Kidney epithelial cell (primary cell): ENCODE measurements at regions not wholly inside any gene's neighbourhood (a gene's known extent, or its start where the extent isn't known, plus 50 kb on each side); places are given as distances from the start of the nearest gene placed in this dataset.
"Not testable (repeated sequence)": the region's sequence is repeated elsewhere in the genome, so short reads cannot be mapped to it uniquely, and the experiment has no call there.

Source experiments
- DNase-seq: peaks from one replicate; pipeline ENCODE4 v3.0.0-alpha.2; 2010; ENCODE audit warnings: low read depth
- H3K27me3 ChIP-seq: 2 replicates; pipeline ENCODE4 v1.6.0; 2011; ENCODE audit warnings: low read length; ENCODE audit not compliant: control insufficient read depth, insufficient read depth
- H3K36me3 ChIP-seq: 2 replicates; pipeline ENCODE4 v1.5.1; 2011; ENCODE audit warnings: low read length; ENCODE audit not compliant: control insufficient read depth, insufficient read depth
- H3K4me3 ChIP-seq: 2 replicates; pipeline ENCODE4 v1.5.1; 2011; ENCODE audit warnings: low read depth, mild to moderate bottlenecking, control low read depth, low read length
- CTCF ChIP-seq: IDR thresholded peaks from 2 replicates; pipeline ENCODE4 v1.5.1; 2011; ENCODE audit warnings: mild to moderate bottlenecking, moderate library complexity, low read length, control low read depth, inconsistent platforms; ENCODE audit not compliant: insufficient read depth, poor library complexity, severe bottlenecking

- H3K36me3 ChIP-seq, result no peaks in the 10 kb centered on the region
- no peak overlapping the region for H3K4me3 ChIP-seq
- DNase-seq, result no peak
- no peaks in the 10 kb centered on the region for H3K27me3 ChIP-seq
- no peak for TF ChIP-seq CTCF
These were observed 241.4 kb downstream of the HINT1 start for GRCh38 chr5:130923543-130924124.

- DNase-seq, result no peak
- Histone ChIP-seq H3K27me3 (no peaks in the 10 kb centered on the region), H3K36me3 (no peaks in the 10 kb centered on the region), H3K4me3 (no peak overlapping the region)
- no peak for TF ChIP-seq CTCF
These were observed 253.0 kb downstream of the HINT1 start for GRCh38 chr5:130912088-130912487.

DNA sequence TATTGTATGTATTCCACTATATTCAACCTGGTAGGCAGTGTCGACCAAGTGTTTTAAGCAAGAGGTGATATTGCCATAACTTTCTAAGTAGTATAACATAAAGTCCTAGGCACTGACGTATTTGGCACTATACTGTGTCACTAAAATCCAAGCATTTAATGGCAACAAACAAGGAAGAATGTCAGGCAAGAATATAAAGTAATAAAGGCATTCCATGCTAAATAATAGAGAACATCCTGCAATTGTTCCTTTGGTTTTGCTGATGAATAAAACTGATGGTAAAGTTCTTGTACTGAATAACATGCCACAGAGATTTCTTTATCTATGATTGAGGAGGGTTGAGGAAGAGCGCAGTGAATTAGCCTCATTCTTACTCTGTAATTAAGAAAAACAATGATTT lies 256.9 kb downstream of the HINT1 start:
- Histone ChIP-seq H3K4me3 (no peak overlapping the region), H3K36me3 (no peaks in the 10 kb centered on the region), H3K27me3 (no peaks in the 10 kb centered on the region)
- no peak for TF ChIP-seq CTCF
- no peak for DNase-seq

GRCh38 chr5:130897537-130898195 lies 267.4 kb downstream of the HINT1 start:
- H3K36me3 ChIP-seq, H3K4me3 ChIP-seq, DNase-seq, H3K27me3 ChIP-seq: not testable (repeated sequence)

GRCh38 chr5:130897181-130897536 lies 267.9 kb downstream of the HINT1 start:
- not testable (repeated sequence) for DNase-seq, H3K4me3 ChIP-seq, H3K27me3 ChIP-seq

GRCh38 chr5:130896636-130897035 lies 268.4 kb downstream of the HINT1 start:
- DNase-seq, result no peak
- no peak overlapping the region for H3K4me3 ChIP-seq
- H3K36me3 ChIP-seq, result no peaks in the 10 kb centered on the region
- TF ChIP-seq CTCF, result no peak
- no peaks in the 10 kb centered on the region for H3K27me3 ChIP-seq

More at GRCh38 chr5:130897181-130897536, 267.9 kb downstream of the HINT1 start:
- not testable (repeated sequence) for H3K36me3 ChIP-seq

DNA sequence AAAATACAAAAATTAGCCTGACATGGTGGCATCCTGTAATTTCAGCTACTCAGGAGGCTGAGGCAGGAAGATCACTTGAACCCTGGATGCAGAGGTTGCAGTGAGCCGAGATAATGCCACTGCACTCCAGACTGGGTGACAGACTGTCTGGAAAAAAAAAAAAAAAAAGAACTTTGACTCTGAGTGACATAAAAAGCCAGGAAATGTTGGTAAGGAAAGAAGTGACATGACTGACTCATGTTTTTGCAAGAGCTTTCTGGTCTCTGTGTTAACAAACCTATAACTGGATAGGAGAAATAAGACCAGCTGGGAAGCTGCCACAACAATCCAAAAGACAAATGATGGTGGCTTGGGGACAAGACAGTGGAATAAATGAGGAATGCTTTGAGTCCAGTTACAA lies 272.1 kb downstream of the HINT1 start:
- no peak for TF ChIP-seq CTCF
- H3K36me3 ChIP-seq, result no peaks in the 10 kb centered on the region

More for the DNA sequence above, 272.1 kb downstream of the HINT1 start:
- DNase-seq, result no peak
- no peak overlapping the region for H3K4me3 ChIP-seq
- no peaks in the 10 kb centered on the region for H3K27me3 ChIP-seq
